HCT116 (cell line): ENCODE measurements at regions not wholly inside any gene's neighbourhood (a gene's known extent, or its start where the extent isn't known, plus 50 kb on each side); places are given as distances from the start of the nearest gene placed in this dataset.
A peak's percentile ranks its signal among the peaks of the same experiment; 100 is the strongest.

Experiments used
- ATAC-seq: fragments of 200-7000 bp; cut with Tn5 transposase; 2 replicates; pipeline ENCODE4 v1.9.1; 2020; ENCODE audit warnings: mild to moderate bottlenecking, moderate library complexity
- BruUV-seq: library from RNA; stranded (reverse); fragments of 400-500 nt; replicated peaks from 2 replicates; lab custom pipeline; 2021; lab: Mats Ljungman, UMichigan
- CTCF ChIA-PET: fragments of 300-600 bp; sonication (Branson Sonifier 250); formaldehyde crosslinking; loops from one replicate; lab custom pipeline; 2021; ENCODE audit warnings: antibody characterized with exemption; lab: Charles Lee
- POLR2A ChIA-PET: fragments of 300-600, 350-600 bp; sonication (Branson Sonifier 250); formaldehyde crosslinking; loops from one replicate; lab custom pipeline; 2021; ENCODE audit warnings: antibody characterized with exemption; lab: Charles Lee
- RAD21 ChIA-PET, 2 experiments: fragments of 300-600 bp; sonication (Branson Sonifier 250); formaldehyde crosslinking; loops; one replicate each; lab custom pipeline; 2023; ENCODE audit warnings: low total read pairs in 2 of 2; ENCODE audit not compliant: uncharacterized antibody in 2 of 2, unreplicated experiment in 2 of 2, low non-redundant PET in 1 of 2; lab: Charles Lee
- DNase-seq: peaks from one replicate; pipeline ENCODE4 v3.0.0-alpha.2; 2010; ENCODE audit warnings: low read depth, low spot score
- H2AFZ ChIP-seq: fragments of 200-600 bp; shearing (Covaris generic), sonication (generic); 2 replicates; pipeline ENCODE4 v1.6.1; 2017; ENCODE audit warnings: low read depth, mixed run types, mixed read lengths, antibody characterized with exemption, low read length; ENCODE audit not compliant: poor library complexity, severe bottlenecking
- H3K27ac ChIP-seq: 2 replicates; pipeline ENCODE4 v1.5.1; 2012; ENCODE audit warnings: low read depth, low read length
- H3K27me3 ChIP-seq: fragments of 200-600 bp; sonication (generic); 2 replicates; pipeline ENCODE4 v1.6.1; 2016; ENCODE audit warnings: mixed run types, low read length, mixed read lengths; ENCODE audit not compliant: insufficient read depth
- H3K36me3 ChIP-seq, 2 experiments: fragments of 200-500 bp in 1 of 2; fragments of 200-600 bp in 1 of 2; sonication (Bioruptor generic) in 1 of 2; sonication (generic) in 1 of 2; 2 replicates each; pipeline versions ENCODE4 v1.5.1 to v1.6.1; 2014 to 2016; ENCODE audit warnings: low read length in 2 of 2, inconsistent platforms in 1 of 2, mixed read lengths in 1 of 2, mixed run types in 1 of 2; ENCODE audit not compliant: insufficient read depth in 2 of 2, control insufficient read depth in 1 of 2
- H3K4me1 ChIP-seq, 2 experiments: fragments of 200-600 bp in 1 of 2; sonication (generic) in 1 of 2; 2 replicates each; pipeline versions ENCODE4 v1.5.1 to v1.6.1; 2012 to 2017; ENCODE audit warnings: low read length in 2 of 2, inconsistent platforms in 1 of 2, mild to moderate bottlenecking in 1 of 2, mixed read lengths in 1 of 2, mixed run types in 1 of 2, moderate library complexity in 1 of 2; ENCODE audit not compliant: insufficient read depth in 2 of 2, control insufficient read depth in 1 of 2
- H3K4me2 ChIP-seq: fragments of 200-600 bp; sonication (generic); 2 replicates; pipeline ENCODE4 v1.6.1; 2017; ENCODE audit warnings: mixed run types, low read length, mixed read lengths
- H3K4me3 ChIP-seq, 2 experiments: fragments of 200-600 bp in 1 of 2; sonication (generic) in 1 of 2; replicated peaks in 1 of 2; 2 replicates each; pipeline ENCODE4 v1.5.1; 2011 to 2016; ENCODE audit warnings: low read length in 2 of 2, control low read depth in 1 of 2, low read depth in 1 of 2, mild to moderate bottlenecking in 1 of 2, mixed read lengths in 1 of 2, mixed run types in 1 of 2
- H3K79me2 ChIP-seq: fragments of 200-600 bp; sonication (generic); 2 replicates; pipeline ENCODE4 v1.6.1; 2017; ENCODE audit warnings: mild to moderate bottlenecking, mixed run types, low read length, moderate library complexity, mixed read lengths; ENCODE audit not compliant: insufficient read depth
- H3K9ac ChIP-seq: fragments of 200-600 bp; sonication (generic); 2 replicates; pipeline ENCODE4 v1.6.1; 2016; ENCODE audit warnings: low read length, mixed read lengths
- H3K9me2 ChIP-seq: fragments of 200-600 bp; sonication (generic), shearing (Covaris generic); 2 replicates; pipeline ENCODE4 v1.6.1; 2017; ENCODE audit warnings: mixed run types, mild to moderate bottlenecking, moderate library complexity; ENCODE audit not compliant: insufficient read depth
- H3K9me3 ChIP-seq, 2 experiments: fragments of 200-500 bp in 1 of 2; fragments of 200-600 bp in 1 of 2; sonication (Bioruptor generic) in 1 of 2; sonication (generic) in 1 of 2; 2 replicates each; pipeline ENCODE4 v1.6.1; 2014 to 2017; ENCODE audit warnings: low read length in 2 of 2, mixed read lengths in 2 of 2, inconsistent platforms in 1 of 2, low read depth in 1 of 2, mild to moderate bottlenecking in 1 of 2, mixed run types in 1 of 2, moderate library complexity in 1 of 2; ENCODE audit not compliant: control insufficient read depth in 1 of 2, insufficient read depth in 1 of 2
- H4K20me1 ChIP-seq: fragments of 200-600 bp; sonication (generic), shearing (Covaris generic); 2 replicates; pipeline ENCODE4 v1.6.1; 2017; ENCODE audit warnings: mixed run types, mild to moderate bottlenecking, moderate library complexity; ENCODE audit not compliant: insufficient read depth
- CTCF ChIP-seq, 3 experiments: fragments of 200-600 bp in 1 of 3; sonication (generic) in 1 of 3; IDR thresholded peaks in 2 of 3; conservative IDR thresholded peaks in 1 of 3; 2 replicates each; pipeline ENCODE4 v1.5.1; 2012 to 2017; ENCODE audit warnings: low read depth in 2 of 3, low read length in 2 of 3, antibody characterized with exemption in 1 of 3, borderline replicate concordance in 1 of 3, control low read depth in 1 of 3, mild to moderate bottlenecking in 1 of 3, mixed read lengths in 1 of 3, mixed run types in 1 of 3, moderate library complexity in 1 of 3; ENCODE audit not compliant: insufficient read depth in 1 of 3
- EZH2phosphoT487 ChIP-seq: fragments of 200-600 bp; IDR thresholded peaks from 2 replicates; pipeline ENCODE4 v1.6.1; 2018; ENCODE audit warnings: antibody characterized with exemption, borderline replicate concordance
- MAX ChIP-seq: IDR thresholded peaks from 2 replicates; pipeline ENCODE4 v1.6.1; 2012
- POLR2A ChIP-seq: IDR thresholded peaks from 2 replicates; pipeline ENCODE4 v1.7.0; 2011; ENCODE audit warnings: borderline replicate concordance; ENCODE audit not compliant: insufficient read depth, insufficient read length; ENCODE audit errors: extremely low read depth
- RAD21 ChIP-seq: IDR thresholded peaks from 2 replicates; pipeline ENCODE4 v1.6.1; 2012; ENCODE audit warnings: low read depth, mild to moderate bottlenecking
- SIN3A ChIP-seq: IDR thresholded peaks from 2 replicates; pipeline ENCODE4 v1.6.1; 2012; ENCODE audit warnings: low read depth
- SRF ChIP-seq: IDR thresholded peaks from 2 replicates; pipeline ENCODE4 v1.6.1; 2012; ENCODE audit warnings: low read depth
- TCF7L2 ChIP-seq: IDR thresholded peaks from 2 replicates; pipeline ENCODE4 v1.7.0; 2011; ENCODE audit warnings: borderline replicate concordance, inconsistent platforms; ENCODE audit not compliant: insufficient read depth, insufficient read length; ENCODE audit errors: extremely low read depth
- intact Hi-C: fragments of 100-400 bp; cut with micrococcal nuclease; formaldehyde crosslinking; loops from 2 replicates; pipeline ENCODE4 v1.10.0; 2022

- TF ChIP-seq EZH2phosphoT487 (no peak), RAD21 (no peak), MAX (no peak), SRF (no peak), POLR2A (no peak), TCF7L2 (no peak), SIN3A (no peak)
- no TSS peak for BruUV-seq
- Histone ChIP-seq H3K4me3 (no peak overlapping the region), H2AFZ (no peak overlapping the region), H3K4me2 (no peak overlapping the region), H4K20me1 (no peaks in the 10 kb centered on the region), H3K9me2 (no peaks in the 10 kb centered on the region), H3K27me3 (no peaks in the 10 kb centered on the region), H3K79me2 (no peaks in the 10 kb centered on the region), H3K9ac (no peak overlapping the region), H3K36me3 (no peaks in the 10 kb centered on the region), H3K27ac (no peak overlapping the region), H3K9me3 (no peaks in the 10 kb centered on the region), H3K4me1 (no peaks in the 10 kb centered on the region)
- CTCF ChIA-PET, result no interaction called here
- POLR2A ChIA-PET, result no interaction called here
- DNase-seq (no peak), ATAC-seq (no peak)
- RAD21 ChIA-PET, result no interaction called here
- intact Hi-C loops, result no loop called here
These were observed 51.3 kb upstream of the AMN1 start for GRCh38 chr12:31780096-31780495.

- H3K27me3 ChIP-seq, result no peaks in the 10 kb centered on the region
- ATAC-seq (no peak), DNase-seq (no peak)
- no peaks in the 10 kb centered on the region for H3K36me3 ChIP-seq
- no peaks in the 10 kb centered on the region for H4K20me1 ChIP-seq
- H3K9me3 ChIP-seq, result no peaks in the 10 kb centered on the region
- POLR2A ChIA-PET, result no interaction called here
- BruUV-seq, result no TSS peak
- H3K4me2 ChIP-seq, result no peak overlapping the region
- CTCF ChIA-PET, result no interaction called here
- RAD21 ChIA-PET, result no interaction called here
- H3K79me2 ChIP-seq, result no peaks in the 10 kb centered on the region
- no peak overlapping the region for H3K27ac ChIP-seq
- H3K9me2 ChIP-seq, result no peaks in the 10 kb centered on the region
- peak overlapping the region; percentile 71 for H2AFZ ChIP-seq
- H3K4me1 ChIP-seq, result peaks cover 0 to 4% of the 10 kb centered on the region in 2 experiments; a peak in 1 of 4 replicates
- H3K9ac ChIP-seq, result no peak overlapping the region
- TF ChIP-seq CTCF (IDR thresholded peaks at IDR 0.05 in 2 of 3, conservative IDR thresholded peaks at IDR 0.05 in 1 of 3; ENCODE audit: borderline replicate concordance in 1 of 3, insufficient read depth in 1 of 3, low read depth in 2 of 3, low read length in 2 of 3), result no peak
- intact Hi-C loops, result no loop called here
- H3K4me3 ChIP-seq, result no peak overlapping the region
These were observed 49.9 kb upstream of the AMN1 start for GRCh38 chr12:31778687-31779086.
